ENCODE measurements at regions not wholly inside any gene's neighbourhood (a gene's known extent, or its start where the extent isn't known, plus 50 kb on each side); places are given as distances from the start of the nearest gene placed in this dataset.
"Not testable (repeated sequence)": the region's sequence is repeated elsewhere in the genome, so short reads cannot be mapped to it uniquely, and the experiment has no call there.

DNA sequence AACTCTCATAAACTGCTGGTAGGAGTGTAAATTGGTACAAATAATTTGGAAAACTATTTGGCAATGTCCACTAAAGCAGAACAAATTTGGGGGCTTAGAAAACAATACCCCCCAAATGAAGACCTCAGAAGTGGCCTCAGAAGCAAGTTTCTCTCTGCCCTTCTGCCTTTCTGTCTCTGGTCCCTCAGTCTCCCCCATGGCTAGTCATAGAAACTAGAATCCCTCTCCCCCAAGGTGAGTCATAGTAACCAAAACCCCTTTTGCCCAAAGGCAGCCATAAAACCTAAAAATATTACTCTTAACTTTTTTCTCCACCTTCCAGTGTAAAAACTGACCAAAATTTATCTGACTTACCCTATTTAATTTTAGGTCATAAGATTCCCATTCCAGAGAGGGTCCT lies 350.7 kb upstream of the LRRC3B start:
- DNase-seq (ENCODE audit: low read depth) = no peak

DNA sequence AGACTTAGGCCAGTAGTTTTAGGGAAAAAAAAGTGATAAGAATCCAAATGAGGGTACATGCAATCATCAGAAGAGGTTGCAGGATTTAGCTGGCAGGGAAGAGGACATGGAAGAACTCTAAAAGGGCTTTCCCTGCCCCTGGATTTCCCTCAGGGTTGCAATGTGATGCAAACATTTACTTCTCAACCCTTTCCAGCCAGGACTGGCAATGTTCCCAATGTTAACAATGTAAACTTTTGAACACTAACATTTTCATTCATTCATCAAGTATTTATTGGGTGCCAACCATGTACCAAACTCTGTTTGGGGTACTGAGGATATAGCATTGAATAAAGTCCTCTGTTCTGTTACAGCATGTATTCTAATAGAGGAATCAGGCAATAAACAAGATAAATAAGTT lies 349.4 kb upstream of the LRRC3B start:
- no peak for DNase-seq (ENCODE audit: low read depth)

DNA sequence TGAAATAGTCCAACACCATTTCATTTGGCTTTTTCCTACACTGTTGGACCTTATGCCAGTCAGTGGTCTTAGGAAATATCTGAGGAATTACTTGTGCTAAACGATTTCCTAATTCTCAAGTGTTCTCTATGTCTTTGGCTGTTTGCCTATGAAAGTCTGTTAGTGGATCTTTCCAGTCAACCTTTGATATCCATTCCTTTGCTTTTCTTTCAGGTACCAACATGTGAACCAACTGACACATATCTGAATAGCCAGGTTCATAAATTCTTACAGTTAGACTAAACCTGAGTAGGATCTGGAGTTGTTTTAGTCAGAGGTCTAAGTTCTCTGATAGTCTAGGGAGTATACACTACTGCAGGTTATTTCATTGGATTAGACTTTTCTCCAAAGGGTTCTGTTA lies 343.5 kb upstream of the LRRC3B start:
- DNase-seq (ENCODE audit: low read depth) = no peak

DNA sequence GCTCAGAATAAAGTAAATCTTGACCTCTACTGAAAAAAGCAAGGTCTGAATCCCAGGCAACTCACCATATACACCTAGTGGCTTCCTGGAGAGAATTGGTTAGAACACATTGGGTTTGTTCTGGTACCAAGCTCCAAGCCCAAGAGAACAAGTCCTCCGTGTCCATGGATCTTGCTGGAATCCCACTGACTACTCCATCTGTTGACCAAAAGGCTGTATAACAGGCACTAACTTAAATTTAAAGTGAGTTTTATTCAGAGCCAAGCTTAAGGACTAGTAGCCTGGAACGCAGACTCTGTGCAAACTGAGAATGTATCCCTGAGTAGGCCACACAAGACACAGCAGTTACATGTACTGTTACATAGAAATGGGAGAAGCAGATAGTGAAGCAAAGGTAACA lies 342.1 kb upstream of the LRRC3B start:
- DNase-seq (ENCODE audit: low read depth) = no peak

DNA sequence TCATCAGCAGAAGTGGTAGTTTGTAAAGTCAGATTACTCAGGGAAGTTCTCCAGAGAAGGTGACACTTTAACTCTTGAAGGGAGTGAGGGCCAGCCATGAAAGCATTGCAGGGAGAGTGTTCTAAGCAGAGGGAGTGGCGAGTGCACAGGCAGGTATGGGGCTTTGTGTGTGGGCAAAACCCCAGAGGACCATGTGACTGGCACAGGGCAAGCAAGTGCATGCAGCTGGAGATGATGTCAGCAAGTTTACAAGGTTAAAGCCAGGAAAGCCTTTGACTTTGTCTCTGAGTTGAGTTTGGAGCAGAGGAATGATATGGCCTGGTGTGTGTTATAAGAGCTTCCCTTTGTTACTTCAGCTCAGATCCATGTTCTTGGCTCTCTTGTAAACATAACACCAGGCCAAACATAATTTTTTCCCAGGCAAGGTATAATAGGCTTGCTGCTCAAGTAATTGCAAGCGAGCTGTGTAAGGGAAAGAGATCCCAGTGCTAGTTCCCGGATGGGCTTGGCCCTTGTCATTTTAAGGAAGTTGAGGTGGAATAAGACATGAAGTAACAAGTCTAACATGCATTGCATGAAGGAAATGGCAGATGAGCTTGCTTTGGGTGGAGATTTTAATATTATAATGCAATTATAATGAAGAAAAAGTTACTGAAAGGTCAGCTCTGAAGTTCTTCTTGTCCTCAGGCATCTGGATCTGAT lies 341.1 kb upstream of the LRRC3B start:
- DNase-seq (ENCODE audit: low read depth) = no peak

DNA sequence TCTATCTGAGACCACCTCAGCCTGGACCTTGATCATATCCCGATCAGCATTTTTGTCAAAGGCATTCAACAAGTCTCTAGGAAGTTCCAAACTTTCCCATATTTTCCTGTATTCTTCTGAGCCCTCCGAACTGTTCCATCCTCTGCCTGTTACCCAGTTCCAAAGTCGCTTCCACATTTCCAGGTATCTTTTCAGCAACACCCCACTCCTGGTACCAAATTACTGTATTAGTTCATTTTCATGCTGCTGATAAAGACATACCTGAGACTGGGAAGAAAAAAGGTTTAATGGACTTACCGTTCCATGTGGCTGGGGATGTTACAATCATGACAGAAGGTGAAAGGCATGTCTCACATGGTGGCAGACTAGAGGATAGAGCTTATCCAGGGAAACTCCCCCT lies 338.1 kb upstream of the LRRC3B start:
- DNase-seq (ENCODE audit: low read depth) = not testable (repeated sequence)

DNA sequence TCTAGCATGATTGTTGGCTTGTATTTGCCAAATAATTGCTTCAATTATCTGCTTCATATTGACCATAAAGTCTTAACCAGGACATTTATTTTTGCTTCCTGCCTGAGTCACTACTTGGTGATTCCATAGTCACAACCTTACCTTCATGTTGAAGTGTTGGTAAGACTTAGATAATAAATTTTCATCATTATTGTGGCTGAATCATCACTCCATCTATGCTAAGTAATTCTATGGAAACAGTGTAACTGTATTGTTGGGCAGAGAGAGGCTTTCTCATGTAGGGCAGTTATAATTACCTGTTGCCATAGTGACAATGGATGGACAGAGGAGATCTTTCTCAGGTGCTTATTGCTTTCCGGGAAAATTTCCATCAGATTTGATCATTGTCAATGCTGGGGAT lies 330.7 kb upstream of the LRRC3B start:
- DNase-seq (ENCODE audit: low read depth) = no peak

DNA sequence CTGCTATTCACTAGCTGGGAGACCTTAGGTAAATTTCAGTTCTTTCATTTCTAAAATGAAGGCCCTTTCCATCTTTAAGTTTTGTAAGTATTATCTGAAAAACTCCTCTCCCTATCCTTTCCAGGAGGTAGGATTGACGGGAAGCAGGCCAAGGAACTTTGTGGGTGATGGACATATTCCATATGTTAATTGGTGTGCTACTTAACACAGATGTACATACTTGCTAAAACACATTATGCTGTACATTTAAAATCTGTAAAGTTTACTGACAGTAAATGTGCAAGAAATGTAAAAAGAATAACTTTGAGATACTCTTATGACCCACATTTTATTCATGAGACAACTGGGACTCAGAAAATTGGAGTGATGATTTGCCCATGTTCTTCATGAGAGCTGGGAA lies 329.8 kb upstream of the LRRC3B start:
- DNase-seq (ENCODE audit: low read depth) = no peak

DNA sequence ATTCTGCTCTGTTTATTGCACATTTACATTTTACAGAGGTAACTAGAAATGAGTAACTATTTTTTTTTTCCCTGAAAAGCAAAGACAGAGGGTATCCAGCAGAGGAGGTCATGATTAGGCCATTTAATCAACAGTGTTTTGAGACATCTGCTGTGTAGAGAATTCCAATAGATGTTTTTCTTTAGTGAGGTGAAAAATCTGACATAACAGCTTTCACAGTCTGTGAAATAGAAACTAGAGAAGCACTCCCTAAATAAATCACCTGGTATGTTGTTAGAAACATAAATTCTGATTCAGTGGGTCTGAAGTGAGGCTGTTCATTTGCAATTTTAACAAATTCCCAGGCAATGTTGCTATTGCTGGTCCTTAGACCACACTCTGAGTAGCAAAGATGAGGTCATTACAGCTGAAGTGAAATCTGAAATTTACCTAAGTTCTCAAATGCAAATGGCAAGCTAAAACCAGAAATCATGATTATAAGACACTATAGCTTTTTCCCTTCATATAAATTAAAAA lies 329.2 kb upstream of the LRRC3B start:
- DNase-seq (ENCODE audit: low read depth) = no peak

DNA sequence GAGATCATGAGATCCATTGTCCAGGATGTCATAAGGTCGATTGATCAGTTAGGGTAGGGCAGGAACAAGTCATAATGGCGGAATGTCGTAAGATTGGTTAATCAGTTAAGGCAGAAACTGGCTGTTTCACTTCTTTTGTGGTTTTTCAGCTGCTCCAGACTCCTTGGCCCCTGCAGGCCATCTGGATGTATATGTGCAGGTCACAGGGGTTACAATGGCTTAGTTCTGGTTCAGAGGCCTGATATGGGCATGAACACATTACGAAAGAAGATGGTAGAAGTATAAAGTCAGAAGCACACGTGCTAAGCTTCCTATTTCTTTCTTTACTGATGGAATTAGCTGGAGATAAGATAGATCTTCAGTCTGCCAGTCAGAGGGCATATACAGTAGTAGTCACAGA lies 315.4 kb upstream of the LRRC3B start:
- DNase-seq (ENCODE audit: low read depth) = no peak

DNA sequence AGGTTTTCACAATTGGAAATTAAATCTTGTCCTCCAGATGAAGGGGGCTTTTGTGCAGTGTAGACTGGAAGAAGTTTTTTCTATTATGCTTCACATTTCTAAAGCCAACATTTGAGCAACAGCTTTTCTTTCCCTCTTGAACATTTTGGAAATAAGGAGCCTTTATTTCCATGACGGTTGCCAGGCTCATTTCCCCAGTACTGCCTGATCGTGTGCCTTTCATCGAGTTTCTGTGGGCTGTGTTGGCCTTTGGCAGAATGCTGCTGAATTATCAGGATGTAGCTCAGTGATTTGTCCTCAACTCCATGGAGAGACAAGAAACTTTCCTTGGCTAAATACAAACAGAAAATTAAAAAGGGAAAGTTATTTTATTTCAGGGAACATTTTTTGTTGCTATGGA lies 314.8 kb upstream of the LRRC3B start:
- peak; percentile 70 for DNase-seq (ENCODE audit: low read depth)

DNA sequence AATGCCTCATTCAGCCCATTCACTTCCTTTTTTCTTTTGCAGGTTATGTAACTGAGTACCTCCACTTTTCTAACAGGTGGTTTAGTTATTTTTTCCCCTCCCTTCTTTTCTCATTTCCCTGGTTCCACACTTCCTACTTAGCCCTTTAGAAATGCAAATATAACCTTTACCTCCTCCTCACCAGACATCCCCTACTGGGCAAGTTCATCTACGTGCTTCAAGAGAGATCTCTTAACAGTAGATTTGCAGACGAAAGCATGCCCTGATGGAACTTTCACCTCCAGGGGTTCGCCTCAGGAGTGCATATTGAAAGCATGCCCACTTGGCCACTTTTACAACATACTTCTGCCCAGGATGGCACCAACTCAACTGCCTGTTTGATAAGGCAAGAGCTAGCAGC lies 314.1 kb upstream of the LRRC3B start:
- DNase-seq (ENCODE audit: low read depth) = no peak

DNA sequence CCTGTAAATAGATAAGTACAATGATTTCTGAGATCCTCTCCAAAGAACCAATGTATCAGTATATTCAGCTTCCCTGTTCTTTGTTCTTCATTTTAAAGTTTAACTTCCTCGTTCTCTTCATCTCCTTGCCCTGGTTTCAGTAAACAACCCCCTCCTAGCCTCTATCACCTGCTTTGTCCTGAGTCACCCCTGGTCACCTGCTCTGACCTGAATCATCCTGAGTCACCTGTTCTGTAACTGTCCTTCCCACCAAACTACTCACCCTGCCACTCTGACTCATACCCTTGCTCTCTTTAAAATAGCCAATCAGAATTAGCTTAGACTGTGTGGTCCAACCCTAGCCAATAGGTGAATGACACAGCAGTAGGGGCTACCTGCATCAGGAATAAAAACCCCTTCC lies 313.0 kb upstream of the LRRC3B start:
- not testable (repeated sequence) for DNase-seq (ENCODE audit: low read depth)

DNA sequence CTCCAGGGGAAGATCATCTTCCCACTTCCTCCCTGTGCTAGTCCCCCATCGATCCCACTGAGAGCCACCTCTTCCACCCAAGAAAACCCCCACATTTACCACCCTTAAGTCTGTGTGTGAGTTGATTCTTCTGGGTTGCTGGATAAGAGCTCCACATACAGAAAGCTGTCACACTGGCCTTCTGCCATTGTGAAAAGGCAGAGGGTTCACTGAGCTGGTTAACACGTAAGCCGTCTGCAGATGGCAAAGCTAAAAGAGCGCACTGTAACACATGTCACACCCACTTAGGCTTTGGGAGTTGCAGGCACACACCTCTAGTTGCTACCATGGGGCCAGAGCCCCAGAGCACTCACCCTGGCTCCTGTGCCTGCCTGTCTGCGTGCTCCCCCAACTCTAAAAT lies 309.8 kb upstream of the LRRC3B start:
- no peak for DNase-seq (ENCODE audit: low read depth)

DNA sequence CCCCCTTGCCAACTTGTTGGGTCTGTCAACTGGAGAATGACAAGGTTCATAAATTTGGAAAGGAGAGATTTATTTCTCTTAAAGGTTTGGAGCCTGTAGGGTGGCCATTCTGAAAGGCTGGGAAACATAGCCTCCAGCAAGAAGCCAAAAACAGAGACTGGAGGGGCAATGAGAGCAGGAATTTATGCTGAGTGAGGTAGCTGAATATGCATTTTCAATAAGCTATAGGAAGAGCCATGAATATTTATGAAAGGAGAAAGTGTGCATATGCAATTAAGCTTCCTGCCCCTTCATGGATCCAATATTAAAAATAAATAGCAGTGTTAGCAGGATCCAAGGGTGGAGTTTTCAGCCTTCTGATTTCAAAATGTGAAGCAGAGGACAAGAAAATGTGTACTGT lies 306.1 kb upstream of the LRRC3B start:
- no peak for DNase-seq (ENCODE audit: low read depth)

DNA sequence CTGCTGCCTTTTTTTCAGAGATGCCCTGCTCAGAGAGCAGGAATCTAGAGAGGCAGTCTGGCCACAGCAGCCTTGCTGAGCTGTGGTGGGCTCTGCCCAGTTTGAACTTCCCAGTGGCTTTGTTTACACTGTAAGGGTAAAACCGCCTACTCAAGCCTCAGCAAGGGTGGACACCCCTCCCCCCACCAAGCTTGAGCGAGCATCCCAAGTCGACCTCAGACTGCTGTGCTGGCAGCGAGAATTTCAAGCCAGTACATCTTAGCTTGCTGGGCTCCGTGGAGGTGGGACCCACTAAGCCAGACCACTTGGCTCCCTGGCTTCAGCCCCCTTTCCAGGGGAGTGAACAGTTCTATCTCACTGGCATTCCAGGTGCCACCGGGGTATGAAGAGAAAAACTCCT lies 298.8 kb upstream of the LRRC3B start:
- not testable (repeated sequence) for DNase-seq (ENCODE audit: low read depth)

DNA sequence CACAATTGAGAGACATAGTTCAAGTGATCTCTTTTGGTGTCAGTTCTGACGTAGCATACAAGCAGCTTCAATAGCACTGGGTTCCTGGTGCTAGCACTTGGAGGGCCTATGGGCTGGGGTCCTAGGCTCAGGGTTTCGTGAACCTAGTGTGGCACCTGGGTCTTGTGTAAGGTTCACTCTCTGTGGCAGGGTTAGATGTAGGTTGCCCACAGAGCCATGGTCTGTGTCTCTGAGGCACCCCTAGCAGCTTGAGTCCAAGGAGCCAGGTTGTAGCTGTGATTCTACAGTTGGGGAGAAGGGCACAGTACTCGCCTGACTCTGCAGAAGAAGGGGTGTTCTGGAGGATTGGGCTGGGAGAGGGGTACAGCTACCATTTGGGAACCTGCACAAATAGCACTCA lies 282.6 kb upstream of the LRRC3B start:
- no peak for DNase-seq (ENCODE audit: low read depth)

DNA sequence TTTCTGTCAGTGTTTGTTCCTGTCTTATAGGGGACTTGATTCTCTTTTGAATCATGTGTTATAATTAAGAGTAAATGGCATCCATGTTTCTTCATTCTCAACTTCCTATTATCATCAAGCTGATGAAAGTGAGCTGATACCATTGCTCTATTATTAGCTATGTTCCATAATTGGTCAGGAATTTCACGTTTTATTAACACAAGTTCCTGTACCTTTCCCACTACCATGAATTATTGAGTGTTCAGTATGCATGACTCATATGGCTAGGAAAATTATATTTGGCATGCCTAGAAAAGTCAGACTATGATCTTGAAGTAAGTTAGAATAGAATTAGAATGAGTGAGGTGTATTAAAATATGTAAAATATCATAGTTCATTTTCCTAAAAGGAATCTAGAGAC lies 278.9 kb upstream of the LRRC3B start:
- no peak for DNase-seq (ENCODE audit: low read depth)

DNA sequence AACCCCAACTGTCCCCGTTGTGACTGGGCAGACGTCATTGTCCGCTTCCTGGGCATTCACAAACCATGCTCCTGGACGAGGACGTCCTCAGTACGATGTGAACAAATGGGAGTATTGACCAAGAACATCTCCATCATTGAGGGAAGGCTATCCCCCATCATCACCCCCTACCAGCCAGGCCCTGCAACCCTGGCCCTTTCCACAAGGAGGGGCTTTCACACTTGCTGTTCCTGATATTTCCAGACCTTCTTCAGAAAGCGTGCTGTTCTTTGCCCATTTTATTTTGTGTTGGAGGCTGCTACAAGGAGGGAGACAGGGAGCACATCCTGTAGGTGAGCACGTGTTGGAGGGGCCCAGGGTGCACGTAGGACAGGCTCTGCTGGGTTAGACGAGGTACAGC lies 277.0 kb upstream of the LRRC3B start:
- no peak for DNase-seq (ENCODE audit: low read depth)

DNA sequence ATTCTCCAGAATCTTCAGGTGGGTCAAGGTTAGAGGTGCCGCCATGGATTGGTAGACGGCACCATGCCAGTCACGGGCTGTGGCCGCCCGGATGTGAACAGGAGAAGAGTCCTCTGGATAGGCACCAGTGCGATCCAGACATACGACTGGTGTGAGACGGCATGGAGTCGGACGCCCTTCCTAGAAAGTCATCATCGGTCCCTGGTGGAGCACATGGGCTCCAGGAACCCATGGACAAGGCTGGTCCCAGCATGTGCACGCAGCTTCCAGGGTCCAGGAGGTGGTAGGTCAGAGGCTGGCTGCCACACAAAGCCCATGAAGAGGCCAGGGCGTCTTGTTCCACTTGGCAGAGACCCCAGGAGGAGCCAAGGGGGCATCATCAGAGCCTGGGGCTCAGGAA lies 276.1 kb upstream of the LRRC3B start:
- DNase-seq (ENCODE audit: low read depth) = no peak

DNA sequence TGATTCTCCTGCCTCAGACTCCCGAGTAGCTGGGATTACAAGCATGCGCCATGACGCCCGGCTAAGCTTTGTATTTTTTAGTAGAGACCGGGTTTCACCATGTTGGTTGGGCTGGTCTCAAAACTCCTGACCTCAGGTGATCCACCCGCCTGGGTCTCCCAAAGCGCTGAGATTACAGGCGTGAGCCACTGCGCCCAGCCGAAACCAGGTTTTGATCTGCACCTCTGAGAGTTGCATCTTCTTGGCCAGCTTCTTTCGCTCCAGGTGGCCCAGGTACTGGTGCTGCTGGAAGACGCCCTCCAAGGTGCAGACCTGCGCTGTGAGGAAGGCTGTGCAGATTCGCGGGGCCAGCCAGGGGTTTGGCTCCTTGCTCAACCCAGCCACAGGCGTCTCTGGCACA lies 275.4 kb upstream of the LRRC3B start:
- no peak for DNase-seq (ENCODE audit: low read depth)

DNA sequence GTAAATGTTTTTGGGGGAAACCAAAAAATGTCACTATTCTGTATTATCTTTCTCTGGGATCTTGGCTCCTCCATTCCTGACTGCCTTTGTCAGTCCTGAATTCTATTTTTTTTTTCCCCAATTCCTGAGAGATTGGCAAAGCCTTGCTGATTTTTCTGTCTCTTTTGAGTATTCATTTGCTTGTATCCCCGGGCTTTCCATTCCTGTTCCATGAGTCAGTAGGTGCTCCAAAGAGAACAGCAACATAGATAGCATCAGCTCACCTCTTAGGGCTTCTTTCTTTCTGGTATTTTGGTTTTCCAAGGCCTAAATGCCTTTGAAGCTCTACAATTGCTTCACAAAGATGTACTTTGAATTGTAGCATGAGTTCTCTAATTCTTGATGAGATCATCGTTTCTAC lies 271.7 kb upstream of the LRRC3B start:
- DNase-seq (ENCODE audit: low read depth) = no peak

DNA sequence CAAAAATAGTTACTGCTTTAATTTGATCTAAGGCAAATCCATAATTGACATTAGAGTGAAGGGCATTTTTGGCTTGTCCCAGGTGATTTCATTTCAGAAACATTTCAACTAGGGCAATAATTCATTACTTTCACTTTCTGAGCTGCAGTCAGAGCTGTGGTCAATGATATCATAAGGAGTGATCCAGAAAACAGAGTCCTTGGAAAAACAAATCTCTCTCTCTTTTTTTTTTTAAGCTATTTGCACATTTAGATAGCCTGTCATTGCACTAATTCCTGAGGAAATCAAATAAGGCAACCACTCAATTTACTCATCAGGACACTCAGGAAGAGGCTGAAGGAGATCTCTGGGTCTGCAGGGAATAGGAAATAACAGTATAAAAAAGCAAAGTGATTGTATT lies 269.5 kb upstream of the LRRC3B start:
- no peak for DNase-seq (ENCODE audit: low read depth)

DNA sequence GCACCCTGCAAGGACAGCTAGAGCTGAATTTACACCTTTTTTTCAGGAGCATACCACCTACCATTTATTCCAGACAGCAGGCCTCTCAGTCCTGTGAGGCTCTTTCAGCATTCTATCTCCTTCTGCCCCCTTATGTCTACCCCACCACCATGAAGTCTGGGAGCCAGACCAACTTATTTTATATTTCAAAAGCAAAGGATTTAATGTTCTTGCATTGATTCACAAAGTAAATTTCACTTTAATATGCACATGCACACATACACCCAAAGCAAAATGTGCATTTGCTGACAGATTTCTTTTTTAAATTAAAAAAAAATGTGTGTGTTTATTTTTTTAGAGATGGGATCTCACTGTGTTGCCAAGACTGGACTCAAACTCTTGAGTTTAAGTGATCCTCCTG lies 264.2 kb upstream of the LRRC3B start:
- DNase-seq (ENCODE audit: low read depth) = no peak
